ENCODE measurements at regions not wholly inside any gene's neighbourhood (a gene's known extent, or its start where the extent isn't known, plus 50 kb on each side); places are given as distances from the start of the nearest gene placed in this dataset.

DNA sequence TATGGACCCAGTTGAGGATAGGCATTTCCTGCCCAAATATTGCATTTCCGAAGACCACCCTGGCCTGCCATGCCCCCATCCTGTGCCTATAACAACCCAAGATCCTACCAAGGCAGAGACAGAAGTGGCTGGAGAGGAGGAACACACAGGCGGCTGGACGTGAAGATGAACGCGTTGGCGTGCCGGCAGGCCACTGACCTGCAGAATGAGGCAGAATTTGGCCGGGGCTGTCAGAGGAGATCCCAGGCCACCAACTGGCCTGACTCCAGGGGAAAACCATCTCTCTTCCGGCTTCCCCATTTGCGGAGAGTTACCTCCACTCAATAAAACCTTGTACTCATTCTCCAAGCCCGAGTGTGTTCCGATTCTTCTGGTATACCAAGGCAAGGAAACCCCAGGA, 1507.5 kb downstream of the EFNA5 start:
- H3K4me3 ChIP-seq (ENCODE audit: low read depth, low read length) = no peak overlapping the region
- POLR2A ChIA-PET = no interaction called here
- no peak for DNase-seq (ENCODE audit: low read depth, low spot score)
- TF ChIP-seq, protein P1, sequence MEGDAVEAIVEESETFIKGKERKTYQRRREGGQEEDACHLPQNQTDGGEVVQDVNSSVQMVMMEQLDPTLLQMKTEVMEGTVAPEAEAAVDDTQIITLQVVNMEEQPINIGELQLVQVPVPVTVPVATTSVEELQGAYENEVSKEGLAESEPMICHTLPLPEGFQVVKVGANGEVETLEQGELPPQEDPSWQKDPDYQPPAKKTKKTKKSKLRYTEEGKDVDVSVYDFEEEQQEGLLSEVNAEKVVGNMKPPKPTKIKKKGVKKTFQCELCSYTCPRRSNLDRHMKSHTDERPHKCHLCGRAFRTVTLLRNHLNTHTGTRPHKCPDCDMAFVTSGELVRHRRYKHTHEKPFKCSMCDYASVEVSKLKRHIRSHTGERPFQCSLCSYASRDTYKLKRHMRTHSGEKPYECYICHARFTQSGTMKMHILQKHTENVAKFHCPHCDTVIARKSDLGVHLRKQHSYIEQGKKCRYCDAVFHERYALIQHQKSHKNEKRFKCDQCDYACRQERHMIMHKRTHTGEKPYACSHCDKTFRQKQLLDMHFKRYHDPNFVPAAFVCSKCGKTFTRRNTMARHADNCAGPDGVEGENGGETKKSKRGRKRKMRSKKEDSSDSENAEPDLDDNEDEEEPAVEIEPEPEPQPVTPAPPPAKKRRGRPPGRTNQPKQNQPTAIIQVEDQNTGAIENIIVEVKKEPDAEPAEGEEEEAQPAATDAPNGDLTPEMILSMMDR (IDR thresholded peaks at IDR 0.05; ENCODE audit: low read depth, low read length) = no peak
- H3K27ac ChIP-seq (ENCODE audit: low read depth, low read length) = no peak overlapping the region
- H3K27me3 ChIP-seq (ENCODE audit: control insufficient read depth, insufficient read depth, low read length) = no peaks in the 10 kb centered on the region
- CTCF ChIA-PET = no interaction called here
- H3K9me3 ChIP-seq (ENCODE audit: control insufficient read depth, insufficient read depth, low read length) = 0 out of 2 replicates have a peak, but pooled peaks cover 2% of the 10 kb centered on the region

DNA sequence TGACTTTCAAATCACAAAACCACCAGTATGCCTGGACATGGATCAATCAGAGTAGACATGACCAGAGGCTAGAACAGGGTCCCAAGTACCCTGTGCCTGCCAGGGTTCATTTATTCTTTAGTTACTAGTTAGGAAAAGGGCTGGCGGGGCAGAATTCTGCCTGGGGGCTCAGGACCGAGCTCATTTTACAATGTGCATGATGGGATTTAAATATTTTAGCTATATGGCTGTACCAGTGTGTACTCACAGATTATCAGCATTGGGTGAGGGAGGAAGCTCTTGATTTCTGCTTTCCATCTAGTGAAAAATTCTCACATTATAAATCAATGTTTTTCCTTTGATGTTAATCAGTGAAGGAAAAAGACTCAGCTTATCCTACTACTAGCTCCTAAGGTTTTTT, 1511.1 kb downstream of the EFNA5 start:
- Histone ChIP-seq H3K4me3 (ENCODE audit: low read depth, low read length) (no peak overlapping the region), H3K9me3 (ENCODE audit: control insufficient read depth, insufficient read depth, low read length) (0 out of 2 replicates have a peak, but pooled peaks cover 2% of the 10 kb centered on the region), H3K27me3 (ENCODE audit: control insufficient read depth, insufficient read depth, low read length) (no peaks in the 10 kb centered on the region), H3K27ac (ENCODE audit: low read depth, low read length) (no peak overlapping the region)
- DNase-seq (ENCODE audit: low read depth, low spot score) = no peak
- TF ChIP-seq, protein P1 (IDR thresholded peaks at IDR 0.05; ENCODE audit: low read depth, low read length) = no peak
- ChIA-PET CTCF (no interaction called here), POLR2A (no interaction called here)

DNA sequence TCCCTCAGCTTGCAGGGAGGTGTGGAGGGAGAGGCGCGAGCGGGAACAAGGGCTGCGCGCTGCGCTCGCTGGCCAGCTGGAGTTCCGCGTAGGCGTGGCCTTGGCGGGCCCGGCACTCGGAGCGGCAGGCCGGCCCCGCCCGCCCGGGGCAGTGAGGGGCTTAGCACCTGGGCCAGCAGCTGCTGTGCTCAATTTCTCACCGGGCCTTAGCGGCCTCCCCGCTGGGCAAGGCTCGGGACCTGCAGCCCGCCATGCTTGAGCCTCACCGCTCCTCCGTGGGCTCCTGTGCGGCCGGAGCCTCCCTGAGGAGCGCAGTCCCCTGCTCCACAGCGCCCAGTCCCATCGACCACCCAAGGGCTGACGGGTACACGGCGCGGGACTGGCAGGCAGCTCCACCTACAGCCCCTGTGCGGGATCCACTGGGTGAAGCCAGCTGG, 1516.4 kb downstream of the EFNA5 start:
- Histone ChIP-seq H3K4me3 (ENCODE audit: low read depth, low read length) (no peak overlapping the region), H3K27me3 (ENCODE audit: control insufficient read depth, insufficient read depth, low read length) (no peaks in the 10 kb centered on the region), H3K9me3 (ENCODE audit: control insufficient read depth, insufficient read depth, low read length) (peaks cover 7% of the 10 kb centered on the region; the same call in 1 of the 2 replicates), H3K27ac (ENCODE audit: low read depth, low read length) (no peak overlapping the region)
- no peak for DNase-seq (ENCODE audit: low read depth, low spot score)
- ChIA-PET CTCF (no interaction called here), POLR2A (no interaction called here)
- TF ChIP-seq, protein P1 (IDR thresholded peaks at IDR 0.05; ENCODE audit: low read depth, low read length) = no peak

DNA sequence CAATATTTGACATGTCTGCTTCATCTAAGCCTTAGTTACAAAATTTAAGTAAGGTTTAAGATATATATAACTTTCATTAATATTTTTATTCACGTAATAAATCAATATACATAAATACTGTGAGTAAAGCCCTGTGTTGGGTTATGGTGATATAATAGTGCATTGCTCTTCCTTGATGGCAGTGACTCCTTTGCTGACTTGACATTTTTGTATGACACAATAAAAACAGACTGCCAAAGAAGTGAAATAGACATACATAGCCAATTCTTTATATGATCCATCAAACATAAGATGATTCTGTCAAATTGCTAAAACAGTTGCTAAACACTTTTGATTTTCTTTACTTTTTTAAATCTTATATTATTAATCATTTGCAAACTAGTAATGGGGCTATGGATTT, 1518.2 kb downstream of the EFNA5 start:
- Histone ChIP-seq H3K27ac (ENCODE audit: low read depth, low read length) (no peak overlapping the region), H3K9me3 (ENCODE audit: control insufficient read depth, insufficient read depth, low read length) (peaks cover 7% of the 10 kb centered on the region; the same call in 1 of the 2 replicates), H3K27me3 (ENCODE audit: control insufficient read depth, insufficient read depth, low read length) (no peaks in the 10 kb centered on the region), H3K4me3 (ENCODE audit: low read depth, low read length) (no peak overlapping the region)
- POLR2A ChIA-PET = no interaction called here
- TF ChIP-seq, protein P1 (IDR thresholded peaks at IDR 0.05; ENCODE audit: low read depth, low read length) = no peak
- CTCF ChIA-PET = no interaction called here
- no peak for DNase-seq (ENCODE audit: low read depth, low spot score)

DNA sequence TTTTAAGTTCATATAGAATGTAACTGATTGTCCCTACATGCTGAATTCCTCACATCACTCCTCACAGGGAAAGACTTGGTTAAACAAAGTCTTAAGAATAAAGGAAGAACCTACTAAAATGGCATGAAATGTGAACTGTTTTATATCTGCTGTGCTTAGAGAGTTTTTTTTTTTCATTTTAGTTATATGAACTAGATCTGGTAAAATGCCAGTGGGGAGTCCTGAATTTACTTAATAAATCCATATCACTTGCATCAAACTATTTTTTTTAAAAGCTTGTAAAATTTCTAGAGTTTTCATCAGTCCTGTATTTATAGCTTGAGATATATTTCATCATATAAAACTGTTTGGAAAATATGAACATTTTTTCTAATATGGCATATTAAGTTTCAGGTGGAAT, 1528.6 kb downstream of the EFNA5 start:
- no peak for DNase-seq (ENCODE audit: low read depth, low spot score)
- Histone ChIP-seq H3K4me3 (ENCODE audit: low read depth, low read length) (no peak overlapping the region), H3K9me3 (ENCODE audit: control insufficient read depth, insufficient read depth, low read length) (no peaks in the 10 kb centered on the region), H3K27me3 (ENCODE audit: control insufficient read depth, insufficient read depth, low read length) (no peaks in the 10 kb centered on the region), H3K27ac (ENCODE audit: low read depth, low read length) (no peak overlapping the region)
- ChIA-PET CTCF (interaction anchor here (0.7 kb wide), 1 partner anchor 1527 kb away, joined by 3 read pairs; no protein-coding TSS in a partner anchor), POLR2A (no interaction called here)
- TF ChIP-seq, protein P1 (IDR thresholded peaks at IDR 0.05; ENCODE audit: low read depth, low read length) = no peak
